Activated CD4-positive, alpha-beta memory T cell treated with anti-CD3 and anti-CD28 coated beads for 36 hours (primary cell): ENCODE measurements at regions not wholly inside any gene's neighbourhood (a gene's known extent, or its start where the extent isn't known, plus 50 kb on each side); places are given as distances from the start of the nearest gene placed in this dataset.

Experiments
- CTCF ChIA-PET: fragments of 350-600 bp; sonication (Branson Sonifier 250); formaldehyde crosslinking; loops from one replicate; lab custom pipeline; 2021; ENCODE audit warnings: antibody characterized with exemption, inconsistent platforms; lab: Charles Lee
- POLR2A ChIA-PET: fragments of 350-600 bp; sonication (Branson Sonifier 250); formaldehyde crosslinking; loops from one replicate; lab custom pipeline; 2021; ENCODE audit warnings: antibody characterized with exemption; lab: Charles Lee
- DNase-seq: peaks from one replicate; pipeline ENCODE4 v3.0.0-alpha.2; 2020
- H3K27ac Mint-ChIP-seq: one replicate; pipeline ENCODE4 v1.8.0; 2021; ENCODE audit warnings: mixed read lengths
- H3K27me3 Mint-ChIP-seq: one replicate; pipeline ENCODE4 v1.8.0; 2021; ENCODE audit warnings: mixed read lengths
- H3K36me3 Mint-ChIP-seq: one replicate; pipeline ENCODE4 v1.8.0; 2021; ENCODE audit warnings: mixed read lengths
- H3K4me1 Mint-ChIP-seq: one replicate; pipeline ENCODE4 v1.8.0; 2021; ENCODE audit warnings: low read depth, mixed read lengths
- H3K4me3 Mint-ChIP-seq: one replicate; pipeline ENCODE4 v1.8.0; 2021; ENCODE audit warnings: mild to moderate bottlenecking, mixed read lengths
- H3K9me3 Mint-ChIP-seq: one replicate; pipeline ENCODE4 v1.8.0; 2021; ENCODE audit warnings: mixed read lengths
- intact Hi-C: fragments of 100-400 bp; cut with micrococcal nuclease; formaldehyde crosslinking; loops from one replicate; pipeline ENCODE4 v1.15.1; 2023

- Mint-ChIP-seq H3K27ac (no peak overlapping the region), H3K4me3 (no peak overlapping the region), H3K9me3 (no peaks in the 10 kb centered on the region), H3K4me1 (no peaks in the 10 kb centered on the region), H3K27me3 (no peaks in the 10 kb centered on the region), H3K36me3 (no peaks in the 10 kb centered on the region)
- POLR2A ChIA-PET: no interaction called here
- CTCF ChIA-PET: no interaction called here
- DNase-seq: no peak
- intact Hi-C loops: no loop called here
These were observed 303.4 kb downstream of the FGF13 start for GRCh38 chrX:138408101-138408500.

GRCh38 chrX:138411048-138411447, 300.5 kb downstream of the FGF13 start:
- POLR2A ChIA-PET: no interaction called here
- Mint-ChIP-seq H3K27ac (no peak overlapping the region), H3K4me3 (no peak overlapping the region), H3K4me1 (no peaks in the 10 kb centered on the region), H3K36me3 (no peaks in the 10 kb centered on the region), H3K9me3 (no peaks in the 10 kb centered on the region), H3K27me3 (no peaks in the 10 kb centered on the region)
- intact Hi-C loops: no loop called here
- CTCF ChIA-PET: no interaction called here
- DNase-seq: no peak
